ENCODE measurements at regions not wholly inside any gene's neighbourhood (a gene's known extent, or its start where the extent isn't known, plus 50 kb on each side); places are given as distances from the start of the nearest gene placed in this dataset.

DNA sequence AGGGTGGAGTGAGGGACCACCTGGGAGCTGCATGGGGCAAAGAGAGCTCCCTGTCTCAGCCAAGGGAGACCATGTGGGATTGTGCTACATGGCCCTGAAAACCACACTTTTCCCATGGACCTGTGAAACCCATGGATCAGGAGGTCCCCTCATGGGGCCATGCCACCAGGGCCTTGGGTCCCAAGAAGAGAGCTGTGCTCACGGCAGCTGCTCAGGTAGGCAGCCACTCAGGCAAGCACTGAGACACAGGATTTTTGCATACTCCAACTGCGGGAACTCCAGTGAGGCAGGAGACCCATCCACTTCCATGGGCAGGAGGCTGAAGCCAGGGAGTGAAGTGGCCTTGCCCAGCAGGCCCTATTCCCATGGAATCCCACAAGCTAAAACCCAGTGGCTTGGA, 190.0 kb downstream of the KCNA4 start:
- Histone ChIP-seq H3K27me3 (ENCODE audit: insufficient read depth, low read length) (no peaks in the 10 kb centered on the region), H3K27ac (ENCODE audit: low read depth, low read length) (no peak overlapping the region), H3K9me3 (ENCODE audit: insufficient read depth, low read depth, low read length) (no peaks in the 10 kb centered on the region), H3K79me2 (ENCODE audit: control insufficient read depth, insufficient read depth, low read length, poor library complexity) (no peaks in the 10 kb centered on the region), H4K91ac (ENCODE audit: low read depth, low read length) (no peak overlapping the region), H4K12ac (ENCODE audit: low read depth, low read length) (no peak overlapping the region), H3K9ac (ENCODE audit: low read length) (no peak overlapping the region), H4K8ac (ENCODE audit: low read depth, low read length) (no peak overlapping the region), H3K18ac (ENCODE audit: low read length) (no peak overlapping the region), H2AK5ac (ENCODE audit: low read length) (no peak overlapping the region), H2BK5ac (ENCODE audit: low read depth, low read length, poor library complexity) (no peak overlapping the region), H3K4me1 (ENCODE audit: control insufficient read depth in 1 of 2, insufficient read depth in 2 of 2, low read length in 2 of 2) (no peaks in the 10 kb centered on the region), H2BK120ac (ENCODE audit: insufficient read depth, low read length, poor library complexity) (no peak overlapping the region), H3K14ac (ENCODE audit: low read length) (no peak overlapping the region), H3K23ac (ENCODE audit: low read length) (no peak overlapping the region), H3K4me3 (ENCODE audit: low read depth, low read length) (no peak overlapping the region), H2BK12ac (ENCODE audit: low read length) (no peak overlapping the region), H2AFZ (ENCODE audit: insufficient read depth, low read length, poor library complexity) (no peak overlapping the region), H3K36me3 (ENCODE audit: control insufficient read depth in 1 of 2, insufficient read depth in 2 of 2, low read length in 2 of 2) (no peaks in the 10 kb centered on the region), H3K4ac (ENCODE audit: low read depth, low read length) (no peak overlapping the region), H3K4me2 (ENCODE audit: low read length) (no peak overlapping the region), H3K79me1 (ENCODE audit: low read length) (no peaks in the 10 kb centered on the region)
- WGBS (ENCODE audit: extremely low coverage, insufficient coverage, insufficient read length), result no CpG with 5 or more reads among the region's 2 CpGs
- no peak for DNase-seq

GRCh38 chr11:29816359-29816758, 200.5 kb downstream of the KCNA4 start:
- Histone ChIP-seq H3K14ac (ENCODE audit: low read length) (no peak overlapping the region), H3K36me3 (ENCODE audit: control insufficient read depth in 1 of 2, insufficient read depth in 2 of 2, low read length in 2 of 2) (no peaks in the 10 kb centered on the region), H4K8ac (ENCODE audit: low read depth, low read length) (no peak overlapping the region), H3K4me2 (ENCODE audit: low read length) (no peak overlapping the region), H4K91ac (ENCODE audit: low read depth, low read length) (no peak overlapping the region), H2AK5ac (ENCODE audit: low read length) (no peak overlapping the region), H3K9me3 (ENCODE audit: insufficient read depth, low read depth, low read length) (peaks cover 2% of the 10 kb centered on the region), H2BK5ac (ENCODE audit: low read depth, low read length, poor library complexity) (no peak overlapping the region), H3K79me2 (ENCODE audit: control insufficient read depth, insufficient read depth, low read length, poor library complexity) (no peaks in the 10 kb centered on the region), H3K79me1 (ENCODE audit: low read length) (no peaks in the 10 kb centered on the region), H3K18ac (ENCODE audit: low read length) (no peak overlapping the region), H2BK120ac (ENCODE audit: insufficient read depth, low read length, poor library complexity) (no peak overlapping the region), H2AFZ (ENCODE audit: insufficient read depth, low read length, poor library complexity) (no peak overlapping the region), H2BK12ac (ENCODE audit: low read length) (no peak overlapping the region), H3K9ac (ENCODE audit: low read length) (no peak overlapping the region), H4K12ac (ENCODE audit: low read depth, low read length) (no peak overlapping the region), H3K4me1 (ENCODE audit: control insufficient read depth in 1 of 2, insufficient read depth in 2 of 2, low read length in 2 of 2) (no peaks in the 10 kb centered on the region), H3K4me3 (ENCODE audit: low read depth, low read length) (no peak overlapping the region), H3K27me3 (ENCODE audit: insufficient read depth, low read length) (no peaks in the 10 kb centered on the region), H3K4ac (ENCODE audit: low read depth, low read length) (no peak overlapping the region), H3K23ac (ENCODE audit: low read length) (no peak overlapping the region), H3K27ac (ENCODE audit: low read depth, low read length) (no peak overlapping the region)
- WGBS (ENCODE audit: extremely low coverage, insufficient coverage, insufficient read length), result no CpG with 5 or more reads among the region's 2 CpGs
- DNase-seq, result no peak

DNA sequence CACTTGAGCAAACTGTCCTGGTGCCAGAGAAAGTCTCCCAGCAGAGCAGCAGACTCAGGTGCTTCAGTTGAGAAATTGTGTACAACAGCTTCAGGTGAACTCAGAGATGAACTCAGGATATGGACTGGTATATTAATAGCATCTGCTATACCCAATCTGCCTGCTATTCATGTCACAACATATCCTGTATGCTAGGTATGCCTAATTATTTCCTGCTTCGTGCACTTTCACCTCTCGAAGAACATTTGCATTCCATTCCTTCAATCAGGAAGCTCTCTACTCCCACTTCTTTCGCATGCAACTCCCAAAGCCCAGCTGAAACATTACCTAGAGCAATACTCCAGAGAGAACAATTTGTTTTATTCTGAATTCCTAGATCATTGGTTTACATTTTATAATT, 207.7 kb downstream of the KCNA4 start:
- no CpG with 5 or more reads among the region's 3 CpGs for WGBS (ENCODE audit: extremely low coverage, insufficient coverage, insufficient read length)
- Histone ChIP-seq H3K4me1 (ENCODE audit: control insufficient read depth in 1 of 2, insufficient read depth in 2 of 2, low read length in 2 of 2) (no peaks in the 10 kb centered on the region), H2AK5ac (ENCODE audit: low read length) (no peak overlapping the region), H2BK12ac (ENCODE audit: low read length) (no peak overlapping the region), H3K23ac (ENCODE audit: low read length) (no peak overlapping the region), H3K27ac (ENCODE audit: low read depth, low read length) (no peak overlapping the region), H3K79me1 (ENCODE audit: low read length) (no peaks in the 10 kb centered on the region), H2AFZ (ENCODE audit: insufficient read depth, low read length, poor library complexity) (no peak overlapping the region), H2BK120ac (ENCODE audit: insufficient read depth, low read length, poor library complexity) (no peak overlapping the region), H3K9me3 (ENCODE audit: insufficient read depth, low read depth, low read length) (no peaks in the 10 kb centered on the region), H3K27me3 (ENCODE audit: insufficient read depth, low read length) (no peaks in the 10 kb centered on the region), H4K12ac (ENCODE audit: low read depth, low read length) (no peak overlapping the region), H3K4ac (ENCODE audit: low read depth, low read length) (no peak overlapping the region), H3K36me3 (ENCODE audit: control insufficient read depth in 1 of 2, insufficient read depth in 2 of 2, low read length in 2 of 2) (no peaks in the 10 kb centered on the region), H3K18ac (ENCODE audit: low read length) (no peak overlapping the region), H4K8ac (ENCODE audit: low read depth, low read length) (no peak overlapping the region), H2BK5ac (ENCODE audit: low read depth, low read length, poor library complexity) (no peak overlapping the region), H4K91ac (ENCODE audit: low read depth, low read length) (no peak overlapping the region), H3K4me2 (ENCODE audit: low read length) (peak overlapping the region; percentile 42), H3K14ac (ENCODE audit: low read length) (no peak overlapping the region), H3K9ac (ENCODE audit: low read length) (no peak overlapping the region), H3K79me2 (ENCODE audit: control insufficient read depth, insufficient read depth, low read length, poor library complexity) (no peaks in the 10 kb centered on the region), H3K4me3 (ENCODE audit: low read depth, low read length) (no peak overlapping the region)
- DNase-seq, result peak in 1 of 2 donors; percentile 25

DNA sequence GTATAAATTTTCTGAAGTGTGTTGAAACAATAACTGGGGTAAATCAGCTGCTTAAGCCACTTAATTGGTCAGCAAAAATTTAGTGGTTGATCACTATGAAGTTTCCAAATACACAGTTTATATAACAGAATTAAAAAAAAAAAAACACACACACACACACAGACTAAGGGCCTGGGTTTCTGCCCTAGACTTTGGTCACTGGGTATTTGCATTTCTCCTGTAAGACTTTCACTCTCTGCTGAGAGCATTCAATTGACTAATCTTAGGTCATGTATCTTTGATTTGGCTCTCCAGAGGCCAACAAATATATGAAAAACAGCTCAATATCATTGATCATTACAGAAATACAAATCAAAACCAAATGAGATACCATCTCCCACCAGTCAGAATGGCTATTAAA, 214.3 kb downstream of the KCNA4 start:
- H3K36me3 ChIP-seq (ENCODE audit: control insufficient read depth in 1 of 2, insufficient read depth in 2 of 2, low read length in 2 of 2), result no peaks in the 10 kb centered on the region
- no peak overlapping the region for H4K12ac ChIP-seq (ENCODE audit: low read depth, low read length)
- no peak overlapping the region for H3K9ac ChIP-seq (ENCODE audit: low read length)
- no peaks in the 10 kb centered on the region for H3K79me1 ChIP-seq (ENCODE audit: low read length)
- H3K18ac ChIP-seq (ENCODE audit: low read length), result no peak overlapping the region
- DNase-seq, result no peak
- H3K9me3 ChIP-seq (ENCODE audit: insufficient read depth, low read depth, low read length), result no peaks in the 10 kb centered on the region
- no peak overlapping the region for H3K14ac ChIP-seq (ENCODE audit: low read length)
- H3K4ac ChIP-seq (ENCODE audit: low read depth, low read length), result no peak overlapping the region
- no peak overlapping the region for H3K23ac ChIP-seq (ENCODE audit: low read length)
- H3K4me1 ChIP-seq (ENCODE audit: control insufficient read depth in 1 of 2, insufficient read depth in 2 of 2, low read length in 2 of 2), result no peaks in the 10 kb centered on the region
- H3K27ac ChIP-seq (ENCODE audit: low read depth, low read length), result no peak overlapping the region
- H2BK12ac ChIP-seq (ENCODE audit: low read length), result no peak overlapping the region
- no peaks in the 10 kb centered on the region for H3K79me2 ChIP-seq (ENCODE audit: control insufficient read depth, insufficient read depth, low read length, poor library complexity)
- no peak overlapping the region for H4K8ac ChIP-seq (ENCODE audit: low read depth, low read length)
- H2AFZ ChIP-seq (ENCODE audit: insufficient read depth, low read length, poor library complexity), result no peak overlapping the region
- no peaks in the 10 kb centered on the region for H3K27me3 ChIP-seq (ENCODE audit: insufficient read depth, low read length)
- no peak overlapping the region for H3K4me3 ChIP-seq (ENCODE audit: low read depth, low read length)
- no peak overlapping the region for H2AK5ac ChIP-seq (ENCODE audit: low read length)
- no peak overlapping the region for H2BK120ac ChIP-seq (ENCODE audit: insufficient read depth, low read length, poor library complexity)
- H4K91ac ChIP-seq (ENCODE audit: low read depth, low read length), result no peak overlapping the region
- no peak overlapping the region for H3K4me2 ChIP-seq (ENCODE audit: low read length)
- H2BK5ac ChIP-seq (ENCODE audit: low read depth, low read length, poor library complexity), result no peak overlapping the region

Measured in trophoblast cell (in vitro differentiated cells and primary cell).